RWPE2 (cell line): ENCODE measurements at regions not wholly inside any gene's neighbourhood (a gene's known extent, or its start where the extent isn't known, plus 50 kb on each side); places are given as distances from the start of the nearest gene placed in this dataset.

Experiments
- ATAC-seq: fragments of 200-7000 bp; cut with Tn5 transposase; 3 replicates; pipeline ENCODE4 v1.9.1; 2021; ENCODE audit warnings: low read depth
- DNase-seq: peaks from one replicate; pipeline ENCODE4 v3.0.0-alpha.2; 2020; ENCODE audit warnings: low spot score
- H3K27ac ChIP-seq: fragments of 450-650 bp; 2 replicates; pipeline ENCODE4 v1.5.1; 2017; ENCODE audit warnings: mild to moderate bottlenecking; ENCODE audit not compliant: poor library complexity, severe bottlenecking
- H3K27me3 ChIP-seq: fragments of 250-450 bp; sonication (Bioruptor Pico); 2 replicates; pipeline ENCODE4 v1.5.1; 2021; ENCODE audit warnings: mild to moderate bottlenecking, moderate library complexity; ENCODE audit not compliant: insufficient read depth, poor library complexity, severe bottlenecking
- H3K36me3 ChIP-seq: fragments of 250-450 bp; sonication (Bioruptor Pico); 2 replicates; pipeline ENCODE4 v1.5.1; 2020; ENCODE audit warnings: low read depth, mild to moderate bottlenecking, moderate library complexity
- H3K4me1 ChIP-seq: fragments of 250-450 bp; sonication (Bioruptor Pico); 2 replicates; pipeline ENCODE4 v1.5.1; 2021; ENCODE audit warnings: mild to moderate bottlenecking, moderate library complexity; ENCODE audit not compliant: insufficient read depth, poor library complexity, severe bottlenecking
- H3K4me3 ChIP-seq: fragments of 250-450 bp; sonication (Bioruptor Pico); 2 replicates; pipeline ENCODE4 v1.5.1; 2021; ENCODE audit warnings: mild to moderate bottlenecking, moderate library complexity; ENCODE audit not compliant: severe bottlenecking
- H3K9me3 ChIP-seq: fragments of 250-450 bp; sonication (Bioruptor Pico); 2 replicates; pipeline ENCODE4 v1.5.1; 2021; ENCODE audit warnings: mild to moderate bottlenecking, moderate library complexity; ENCODE audit not compliant: severe bottlenecking
- CTCF ChIP-seq: fragments of 450-650 bp; IDR thresholded peaks from one replicate; pipeline ENCODE4 v1.5.1; 2017; ENCODE audit warnings: mild to moderate bottlenecking, moderate library complexity; ENCODE audit not compliant: poor library complexity, severe bottlenecking

DNA sequence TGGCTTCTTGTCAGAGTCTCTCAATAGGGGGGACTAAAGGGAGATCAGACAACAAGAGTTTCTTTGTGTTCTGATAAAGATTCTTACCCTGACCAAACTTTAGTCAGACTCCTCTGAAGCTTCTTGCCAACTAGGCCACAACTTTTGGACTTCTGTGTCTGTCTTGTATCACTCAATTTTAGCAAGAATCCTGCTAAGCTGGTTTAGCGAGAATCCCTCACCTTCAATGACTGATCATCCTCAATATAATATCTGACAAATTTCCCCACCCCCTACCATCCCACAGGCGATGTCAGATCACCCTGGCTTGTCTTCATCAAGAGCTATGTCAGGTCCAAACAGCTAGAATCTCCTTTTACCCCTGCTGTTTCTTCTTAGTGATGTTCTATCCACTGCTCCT is 215.2 kb downstream of the RASSF9 start:
- no peak for TF ChIP-seq CTCF
- no peaks in the 10 kb centered on the region for H3K36me3 ChIP-seq
- no peak overlapping the region for H3K4me3 ChIP-seq
- H3K27ac ChIP-seq = no peak overlapping the region
- no peaks in the 10 kb centered on the region for H3K27me3 ChIP-seq
- no peak for ATAC-seq
- no peak for DNase-seq
- no peaks in the 10 kb centered on the region for H3K9me3 ChIP-seq
- peaks cover 5% of the 10 kb centered on the region for H3K4me1 ChIP-seq

DNA sequence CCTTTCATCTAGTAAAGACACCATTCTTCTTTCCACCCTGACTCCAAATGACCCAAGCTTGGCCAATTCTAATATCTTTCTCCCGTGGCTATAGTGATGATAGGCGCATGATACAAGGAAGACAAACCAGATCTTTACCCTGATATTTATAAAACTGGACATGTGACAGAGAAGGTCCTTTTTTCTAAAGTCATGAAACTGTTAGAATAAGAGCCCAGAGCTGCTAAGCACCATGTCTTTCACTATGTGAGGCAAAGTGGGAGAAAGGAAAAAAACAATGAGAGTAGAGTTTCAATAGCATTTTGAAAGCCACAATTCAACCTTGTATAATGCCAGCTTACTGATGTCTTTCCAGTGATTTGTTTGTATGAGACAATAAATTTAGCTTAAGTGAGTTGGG is 212.4 kb downstream of the RASSF9 start:
- H3K4me1 ChIP-seq = peaks cover 24% of the 10 kb centered on the region

GRCh38 chr12:85625467-85625866 is 210.7 kb downstream of the RASSF9 start:
- ATAC-seq (no peak), DNase-seq (no peak)
- Histone ChIP-seq H3K4me3 (no peak overlapping the region), H3K27ac (peak overlapping the region; percentile 94), H3K9me3 (no peaks in the 10 kb centered on the region), H3K36me3 (no peaks in the 10 kb centered on the region), H3K4me1 (peaks cover 24% of the 10 kb centered on the region), H3K27me3 (no peaks in the 10 kb centered on the region)
- no peak for TF ChIP-seq CTCF

More for the DNA sequence above, 212.4 kb downstream of the RASSF9 start:
- Histone ChIP-seq H3K36me3 (no peaks in the 10 kb centered on the region), H3K9me3 (no peaks in the 10 kb centered on the region), H3K4me3 (no peak overlapping the region), H3K27me3 (no peaks in the 10 kb centered on the region), H3K27ac (no peak overlapping the region)
- ATAC-seq = no peak
- no peak for TF ChIP-seq CTCF
- DNase-seq = no peak

- no peak for DNase-seq
Measured at GRCh38 chr12:85626001-85626783, 210.0 kb downstream of the RASSF9 start.

More at GRCh38 chr12:85626001-85626783, 210.0 kb downstream of the RASSF9 start:
- H3K4me3 ChIP-seq = no peak overlapping the region
- peak; percentile 87 for ATAC-seq
- peak overlapping the region; percentile 94 for H3K27ac ChIP-seq
- no peak for TF ChIP-seq CTCF
- no peaks in the 10 kb centered on the region for H3K9me3 ChIP-seq
- no peaks in the 10 kb centered on the region for H3K36me3 ChIP-seq
- peaks cover 24% of the 10 kb centered on the region for H3K4me1 ChIP-seq
- H3K27me3 ChIP-seq = no peaks in the 10 kb centered on the region
